Astrocyte of the cerebellum (primary cell): ENCODE measurements at regions not wholly inside any gene's neighbourhood (a gene's known extent, or its start where the extent isn't known, plus 50 kb on each side); places are given as distances from the start of the nearest gene placed in this dataset.

Experiments
- DNase-seq: peaks from one replicate; pipeline ENCODE4 v3.0.0-alpha.2; 2011; ENCODE audit warnings: low read depth
- H3K4me3 ChIP-seq: 2 replicates; pipeline ENCODE4 v1.5.1; 2011; ENCODE audit warnings: mild to moderate bottlenecking, low read depth, low read length, moderate library complexity
- in situ Hi-C: cut with HindIII; loops from 2 replicates; pipeline ENCODE4 v1.10.0; 2017; ENCODE audit warnings: low sequenced_read_pairs
- TF ChIP-seq, protein P1 (sequence below): IDR thresholded peaks from 2 replicates; pipeline ENCODE4 v1.5.1; 2012; ENCODE audit warnings: low read length, low read depth, moderate library complexity, mild to moderate bottlenecking; ENCODE audit errors: missing control alignments

DNA sequence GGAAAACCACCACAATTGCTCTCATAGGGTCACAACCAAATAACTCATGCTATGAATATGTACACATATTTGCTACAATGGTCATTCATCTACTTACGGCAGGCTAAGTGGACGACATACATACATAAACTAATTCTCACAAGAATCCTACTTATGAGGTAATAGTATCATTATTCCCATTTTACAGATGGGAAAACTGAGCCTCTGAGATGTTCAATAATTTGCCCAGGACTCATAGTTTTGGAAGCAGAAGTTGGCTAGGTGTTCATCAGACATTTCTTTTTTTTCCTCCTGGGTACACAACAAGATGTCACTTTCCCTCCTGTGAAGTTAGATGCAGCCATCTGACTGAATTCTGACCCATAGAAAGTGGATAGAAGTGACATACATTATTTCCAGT, 89.0 kb upstream of the PKDCC start:
- in situ Hi-C loops, result no loop called here
- DNase-seq, result no peak
- TF ChIP-seq, protein P1, sequence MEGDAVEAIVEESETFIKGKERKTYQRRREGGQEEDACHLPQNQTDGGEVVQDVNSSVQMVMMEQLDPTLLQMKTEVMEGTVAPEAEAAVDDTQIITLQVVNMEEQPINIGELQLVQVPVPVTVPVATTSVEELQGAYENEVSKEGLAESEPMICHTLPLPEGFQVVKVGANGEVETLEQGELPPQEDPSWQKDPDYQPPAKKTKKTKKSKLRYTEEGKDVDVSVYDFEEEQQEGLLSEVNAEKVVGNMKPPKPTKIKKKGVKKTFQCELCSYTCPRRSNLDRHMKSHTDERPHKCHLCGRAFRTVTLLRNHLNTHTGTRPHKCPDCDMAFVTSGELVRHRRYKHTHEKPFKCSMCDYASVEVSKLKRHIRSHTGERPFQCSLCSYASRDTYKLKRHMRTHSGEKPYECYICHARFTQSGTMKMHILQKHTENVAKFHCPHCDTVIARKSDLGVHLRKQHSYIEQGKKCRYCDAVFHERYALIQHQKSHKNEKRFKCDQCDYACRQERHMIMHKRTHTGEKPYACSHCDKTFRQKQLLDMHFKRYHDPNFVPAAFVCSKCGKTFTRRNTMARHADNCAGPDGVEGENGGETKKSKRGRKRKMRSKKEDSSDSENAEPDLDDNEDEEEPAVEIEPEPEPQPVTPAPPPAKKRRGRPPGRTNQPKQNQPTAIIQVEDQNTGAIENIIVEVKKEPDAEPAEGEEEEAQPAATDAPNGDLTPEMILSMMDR, result no peak
- H3K4me3 ChIP-seq, result no peak overlapping the region

DNA sequence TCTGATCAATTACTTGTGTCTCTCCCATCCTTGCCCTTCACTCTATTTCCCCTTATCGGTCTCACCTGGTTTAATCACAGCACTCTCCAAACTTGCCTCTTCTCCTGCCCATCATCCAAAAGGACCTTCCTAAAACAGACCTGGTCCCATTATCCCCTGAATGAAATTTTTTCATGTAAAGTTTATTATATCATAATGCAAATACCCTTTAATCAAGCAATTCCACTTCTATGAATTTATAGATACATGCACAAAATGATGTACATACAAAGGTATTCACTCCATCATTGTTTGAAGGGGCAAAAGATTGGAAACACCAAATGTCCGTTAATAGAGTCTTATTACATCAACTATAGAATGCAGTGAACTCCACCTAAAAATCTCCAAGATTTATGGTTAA, 88.1 kb upstream of the PKDCC start:
- no peak for DNase-seq
- in situ Hi-C loops, result no loop called here
- no peak overlapping the region for H3K4me3 ChIP-seq
- TF ChIP-seq, protein P1, result no peak

DNA sequence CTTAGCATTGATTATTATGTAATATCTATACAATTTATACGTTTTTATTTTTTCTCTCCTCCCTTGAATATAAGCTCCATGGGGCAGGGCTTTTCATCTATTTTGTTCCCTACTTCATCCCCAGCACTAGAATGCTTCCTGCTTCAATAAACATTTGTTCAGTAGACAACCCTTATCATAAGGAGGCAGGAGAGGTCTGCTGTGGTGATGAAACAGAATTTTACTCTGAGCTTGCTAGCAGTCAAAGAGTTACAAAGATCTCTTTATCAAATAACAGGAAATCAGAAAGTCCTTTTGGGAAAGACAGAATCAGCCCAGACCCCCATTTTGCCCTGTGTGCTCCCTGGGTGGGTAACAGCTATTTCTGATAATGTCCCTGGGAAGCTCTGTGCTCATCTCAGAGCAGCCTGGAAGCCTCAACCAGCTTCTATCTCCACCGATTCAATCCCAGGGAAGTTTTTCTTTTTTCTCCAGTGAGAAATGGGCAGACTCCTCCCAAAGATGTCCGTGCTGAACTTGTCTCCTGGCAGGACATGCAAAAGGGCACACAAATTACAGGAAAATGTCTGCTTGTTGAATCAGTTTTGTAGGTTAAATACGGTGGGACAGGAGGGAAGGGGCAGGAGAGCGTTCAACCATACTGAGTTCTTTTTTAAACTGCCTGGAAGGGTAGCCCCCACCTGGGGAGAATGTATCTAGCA, 84.7 kb upstream of the PKDCC start:
- no peak overlapping the region for H3K4me3 ChIP-seq
- in situ Hi-C loops, result no loop called here
- TF ChIP-seq, protein P1, result no peak
- DNase-seq, result no peak

DNA sequence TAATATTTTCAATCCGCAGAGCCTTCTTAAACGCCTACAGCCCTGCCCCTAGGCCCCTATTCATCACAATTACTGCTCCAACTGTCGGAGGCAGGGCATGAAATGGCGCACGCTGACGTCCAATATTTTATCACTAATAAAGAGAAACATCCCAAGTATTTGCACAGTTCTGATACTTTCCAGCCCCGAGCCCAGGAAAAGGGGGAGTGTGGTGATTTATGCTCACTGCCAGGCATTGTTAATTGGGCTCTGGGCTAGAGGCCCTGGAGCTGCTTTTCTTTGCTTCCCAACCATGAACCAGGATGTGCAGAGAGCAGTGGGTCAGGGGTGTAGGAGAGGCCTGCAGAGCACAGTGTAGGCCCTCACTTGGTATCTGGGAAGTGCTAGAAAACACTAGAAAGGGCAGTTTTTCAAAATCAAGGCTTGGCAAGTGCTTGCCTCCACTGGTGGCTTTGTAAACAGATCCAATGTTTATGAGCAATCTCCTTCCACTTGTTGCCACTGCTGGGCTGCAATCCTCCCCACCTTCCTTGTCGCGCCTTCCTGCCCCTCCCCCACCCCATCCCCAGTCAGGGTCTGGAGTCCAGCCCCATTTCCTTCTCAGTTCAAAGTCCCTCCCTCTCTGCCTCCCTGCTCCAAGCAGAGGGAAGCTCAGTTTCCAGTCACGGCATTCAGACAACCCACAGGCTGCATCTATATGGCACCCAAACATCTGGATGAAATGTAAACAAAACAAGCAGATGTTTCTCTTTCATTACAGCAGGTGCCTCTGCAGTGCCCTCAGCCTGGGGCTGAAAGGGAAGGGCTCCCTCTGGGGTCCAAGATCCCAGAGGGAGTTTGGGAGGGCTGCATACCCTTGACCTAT, 83.9 kb upstream of the PKDCC start:
- TF ChIP-seq, protein P1, result no peak
- no peak for DNase-seq
- H3K4me3 ChIP-seq, result no peak overlapping the region
- in situ Hi-C loops, result no loop called here

DNA sequence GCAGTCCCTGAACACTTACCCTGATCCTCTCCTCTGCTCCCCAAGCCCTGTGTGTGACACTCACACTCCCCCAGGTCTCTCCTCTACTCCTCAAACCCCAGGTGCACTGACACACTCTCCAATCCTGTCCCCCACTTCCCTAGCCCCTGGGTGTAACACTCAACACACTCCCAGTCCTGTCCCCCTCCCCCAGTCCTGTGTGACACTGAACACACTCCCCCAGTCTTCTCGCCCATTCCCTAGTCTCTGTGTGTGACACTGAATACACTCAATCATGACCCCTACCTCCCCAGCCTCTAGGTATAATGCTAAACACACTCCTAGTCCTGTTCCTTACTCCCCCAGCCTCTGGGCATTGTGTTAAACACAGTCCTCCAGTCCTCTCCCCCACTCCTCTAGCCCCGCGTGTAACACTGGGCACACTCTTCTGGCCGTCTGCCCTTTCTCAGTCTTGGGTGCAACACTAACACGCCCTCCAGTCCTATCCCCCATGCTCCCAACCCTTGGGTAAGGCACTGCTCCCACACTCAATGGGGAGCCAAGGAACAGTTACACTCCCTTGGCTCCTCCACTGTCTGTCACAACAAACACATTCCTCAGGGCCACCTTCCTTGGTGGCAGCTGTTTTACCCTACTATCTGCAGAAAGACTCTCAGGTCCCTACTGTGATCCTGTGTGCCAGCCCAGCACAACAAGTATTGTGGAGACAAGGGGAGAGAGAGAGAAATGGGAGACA, 82.5 kb upstream of the PKDCC start:
- in situ Hi-C loops, result no loop called here
- no peak overlapping the region for H3K4me3 ChIP-seq
- no peak for DNase-seq
- TF ChIP-seq, protein P1, result no peak

DNA sequence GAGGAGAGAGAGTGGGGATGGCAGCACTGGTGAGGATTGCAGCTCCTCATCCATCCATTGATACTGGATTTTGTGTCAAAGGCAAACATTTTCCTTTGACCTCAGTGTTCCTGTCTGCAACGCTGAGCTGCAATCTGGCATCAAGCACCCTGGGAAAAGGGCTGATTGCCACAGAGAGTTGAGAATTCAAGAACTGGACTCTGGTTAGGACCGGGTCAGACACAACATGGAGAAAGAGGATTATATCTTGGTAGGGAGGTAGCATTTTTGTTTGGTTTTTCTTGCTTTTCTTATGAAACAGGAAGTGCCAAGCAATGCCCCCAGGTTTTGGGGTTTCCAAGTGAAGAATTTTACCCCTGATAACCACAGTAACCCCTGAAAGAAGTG, 81.9 kb upstream of the PKDCC start:
- no peak overlapping the region for H3K4me3 ChIP-seq
- DNase-seq, result no peak
- in situ Hi-C loops, result no loop called here
- TF ChIP-seq, protein P1, result no peak
